ENCODE measurements at regions not wholly inside any gene's neighbourhood (a gene's known extent, or its start where the extent isn't known, plus 50 kb on each side); places are given as distances from the start of the nearest gene placed in this dataset.
"Not testable (repeated sequence)": the region's sequence is repeated elsewhere in the genome, so short reads cannot be mapped to it uniquely, and the experiment has no call there.

GRCh38 chr22:10698836-10699235, 4829.2 kb upstream of the OR11H1 start:
- H3K27me3 ChIP-seq (ENCODE audit: control insufficient read depth in 2 of 2, insufficient read depth in 2 of 2, low read length in 2 of 2); H3K4me3 ChIP-seq (ENCODE audit: low read length in 2 of 2); H3K4me1 ChIP-seq (ENCODE audit: control insufficient read depth in 2 of 2, insufficient read depth in 2 of 2, low read length in 2 of 2); H3K36me3 ChIP-seq (ENCODE audit: control insufficient read depth in 2 of 2, insufficient read depth in 2 of 2, low read length in 2 of 2); H3K9me3 ChIP-seq (ENCODE audit: control insufficient read depth in 2 of 2, low read length in 2 of 2); H3K27ac ChIP-seq (ENCODE audit: low read depth in 2 of 2, low read length in 2 of 2); H3K9ac ChIP-seq (ENCODE audit: low read depth in 1 of 2, low read length in 2 of 2): not testable (repeated sequence)

GRCh38 chr22:10699301-10700097, 4828.5 kb upstream of the OR11H1 start:
- H3K9ac ChIP-seq (ENCODE audit: low read depth in 1 of 2, low read length in 2 of 2); H3K27ac ChIP-seq (ENCODE audit: low read depth in 2 of 2, low read length in 2 of 2); H3K4me3 ChIP-seq (ENCODE audit: low read length in 2 of 2); H3K36me3 ChIP-seq (ENCODE audit: control insufficient read depth in 2 of 2, insufficient read depth in 2 of 2, low read length in 2 of 2); H3K9me3 ChIP-seq (ENCODE audit: control insufficient read depth in 2 of 2, low read length in 2 of 2); H3K27me3 ChIP-seq (ENCODE audit: control insufficient read depth in 2 of 2, insufficient read depth in 2 of 2, low read length in 2 of 2); H3K4me1 ChIP-seq (ENCODE audit: control insufficient read depth in 2 of 2, insufficient read depth in 2 of 2, low read length in 2 of 2): not testable (repeated sequence)

- not testable (repeated sequence) for H3K27ac ChIP-seq (ENCODE audit: low read depth in 2 of 2, low read length in 2 of 2); H3K4me1 ChIP-seq (ENCODE audit: control insufficient read depth in 2 of 2, insufficient read depth in 2 of 2, low read length in 2 of 2); H3K36me3 ChIP-seq (ENCODE audit: control insufficient read depth in 2 of 2, insufficient read depth in 2 of 2, low read length in 2 of 2); H3K9ac ChIP-seq (ENCODE audit: low read depth in 1 of 2, low read length in 2 of 2); H3K27me3 ChIP-seq (ENCODE audit: control insufficient read depth in 2 of 2, insufficient read depth in 2 of 2, low read length in 2 of 2); H3K4me3 ChIP-seq (ENCODE audit: low read length in 2 of 2)
- H3K9me3 ChIP-seq (ENCODE audit: control insufficient read depth in 2 of 2, low read length in 2 of 2), result peaks cover 7 to 13% of the 10 kb centered on the region in 2 donors
These were observed 4819.8 kb upstream of the OR11H1 start for GRCh38 chr22:10708175-10708574.

GRCh38 chr22:10710923-10711322, 4817.1 kb upstream of the OR11H1 start:
- H3K9ac ChIP-seq (ENCODE audit: low read depth in 1 of 2, low read length in 2 of 2); H3K4me1 ChIP-seq (ENCODE audit: control insufficient read depth in 2 of 2, insufficient read depth in 2 of 2, low read length in 2 of 2); H3K27me3 ChIP-seq (ENCODE audit: control insufficient read depth in 2 of 2, insufficient read depth in 2 of 2, low read length in 2 of 2); H3K4me3 ChIP-seq (ENCODE audit: low read length in 2 of 2); H3K27ac ChIP-seq (ENCODE audit: low read depth in 2 of 2, low read length in 2 of 2); H3K36me3 ChIP-seq (ENCODE audit: control insufficient read depth in 2 of 2, insufficient read depth in 2 of 2, low read length in 2 of 2): not testable (repeated sequence)
- H3K9me3 ChIP-seq (ENCODE audit: control insufficient read depth in 2 of 2, low read length in 2 of 2), result peaks cover 22 to 23% of the 10 kb centered on the region in 2 donors

- H3K4me3 ChIP-seq (ENCODE audit: low read length in 2 of 2); H3K27me3 ChIP-seq (ENCODE audit: control insufficient read depth in 2 of 2, insufficient read depth in 2 of 2, low read length in 2 of 2); H3K9ac ChIP-seq (ENCODE audit: low read depth in 1 of 2, low read length in 2 of 2); H3K27ac ChIP-seq (ENCODE audit: low read depth in 2 of 2, low read length in 2 of 2); H3K4me1 ChIP-seq (ENCODE audit: control insufficient read depth in 2 of 2, insufficient read depth in 2 of 2, low read length in 2 of 2); H3K36me3 ChIP-seq (ENCODE audit: control insufficient read depth in 2 of 2, insufficient read depth in 2 of 2, low read length in 2 of 2): not testable (repeated sequence)
- peaks cover 28 to 32% of the 10 kb centered on the region in 2 donors for H3K9me3 ChIP-seq (ENCODE audit: control insufficient read depth in 2 of 2, low read length in 2 of 2)
These were observed 4805.2 kb upstream of the OR11H1 start for GRCh38 chr22:10722804-10723203.

- H3K4me1 ChIP-seq (ENCODE audit: control insufficient read depth in 2 of 2, insufficient read depth in 2 of 2, low read length in 2 of 2); H3K4me3 ChIP-seq (ENCODE audit: low read length in 2 of 2); H3K27me3 ChIP-seq (ENCODE audit: control insufficient read depth in 2 of 2, insufficient read depth in 2 of 2, low read length in 2 of 2); H3K27ac ChIP-seq (ENCODE audit: low read depth in 2 of 2, low read length in 2 of 2); H3K9ac ChIP-seq (ENCODE audit: low read depth in 1 of 2, low read length in 2 of 2); H3K36me3 ChIP-seq (ENCODE audit: control insufficient read depth in 2 of 2, insufficient read depth in 2 of 2, low read length in 2 of 2): not testable (repeated sequence)
- peaks cover 35 to 39% of the 10 kb centered on the region in 2 donors for H3K9me3 ChIP-seq (ENCODE audit: control insufficient read depth in 2 of 2, low read length in 2 of 2)
These were observed 4804.0 kb upstream of the OR11H1 start for GRCh38 chr22:10723966-10724365.

- no peak overlapping the region for H3K27ac ChIP-seq (ENCODE audit: low read depth in 2 of 2, low read length in 2 of 2)
- no peak overlapping the region for H3K4me3 ChIP-seq (ENCODE audit: low read length in 2 of 2)
- no peak overlapping the region for H3K9ac ChIP-seq (ENCODE audit: low read depth in 1 of 2, low read length in 2 of 2)
- H3K36me3 ChIP-seq (ENCODE audit: control insufficient read depth in 2 of 2, insufficient read depth in 2 of 2, low read length in 2 of 2), result no peaks in the 10 kb centered on the region
- H3K27me3 ChIP-seq (ENCODE audit: control insufficient read depth in 2 of 2, insufficient read depth in 2 of 2, low read length in 2 of 2), result no peaks in the 10 kb centered on the region
- H3K9me3 ChIP-seq (ENCODE audit: control insufficient read depth in 2 of 2, low read length in 2 of 2), result peaks cover 37 to 55% of the 10 kb centered on the region in 2 donors
- H3K4me1 ChIP-seq (ENCODE audit: control insufficient read depth in 2 of 2, insufficient read depth in 2 of 2, low read length in 2 of 2), result no peaks in the 10 kb centered on the region
These were observed 4800.6 kb upstream of the OR11H1 start for GRCh38 chr22:10727393-10727792.

GRCh38 chr22:10729979-10730378, 4798.0 kb upstream of the OR11H1 start:
- H3K4me3 ChIP-seq (ENCODE audit: low read length in 2 of 2); H3K27me3 ChIP-seq (ENCODE audit: control insufficient read depth in 2 of 2, insufficient read depth in 2 of 2, low read length in 2 of 2): not testable (repeated sequence)
- peaks cover 35 to 49% of the 10 kb centered on the region in 2 donors for H3K9me3 ChIP-seq (ENCODE audit: control insufficient read depth in 2 of 2, low read length in 2 of 2)

GRCh38 chr22:10730706-10731105, 4797.3 kb upstream of the OR11H1 start:
- H3K4me3 ChIP-seq (ENCODE audit: low read length in 2 of 2); H3K4me1 ChIP-seq (ENCODE audit: control insufficient read depth in 2 of 2, insufficient read depth in 2 of 2, low read length in 2 of 2); H3K36me3 ChIP-seq (ENCODE audit: control insufficient read depth in 2 of 2, insufficient read depth in 2 of 2, low read length in 2 of 2); H3K9ac ChIP-seq (ENCODE audit: low read depth in 1 of 2, low read length in 2 of 2); H3K27me3 ChIP-seq (ENCODE audit: control insufficient read depth in 2 of 2, insufficient read depth in 2 of 2, low read length in 2 of 2); H3K27ac ChIP-seq (ENCODE audit: low read depth in 2 of 2, low read length in 2 of 2): not testable (repeated sequence)
- H3K9me3 ChIP-seq (ENCODE audit: control insufficient read depth in 2 of 2, low read length in 2 of 2), result peaks cover 35 to 46% of the 10 kb centered on the region in 2 donors

More at GRCh38 chr22:10729979-10730378, 4798.0 kb upstream of the OR11H1 start:
- not testable (repeated sequence) for H3K27ac ChIP-seq (ENCODE audit: low read depth in 2 of 2, low read length in 2 of 2); H3K4me1 ChIP-seq (ENCODE audit: control insufficient read depth in 2 of 2, insufficient read depth in 2 of 2, low read length in 2 of 2); H3K36me3 ChIP-seq (ENCODE audit: control insufficient read depth in 2 of 2, insufficient read depth in 2 of 2, low read length in 2 of 2); H3K9ac ChIP-seq (ENCODE audit: low read depth in 1 of 2, low read length in 2 of 2)

GRCh38 chr22:10731246-10731974, 4796.6 kb upstream of the OR11H1 start:
- H3K9me3 ChIP-seq (ENCODE audit: control insufficient read depth in 2 of 2, low read length in 2 of 2), result peaks cover 35 to 46% of the 10 kb centered on the region in 2 donors
- H3K27ac ChIP-seq (ENCODE audit: low read depth in 2 of 2, low read length in 2 of 2); H3K4me1 ChIP-seq (ENCODE audit: control insufficient read depth in 2 of 2, insufficient read depth in 2 of 2, low read length in 2 of 2); H3K4me3 ChIP-seq (ENCODE audit: low read length in 2 of 2); H3K9ac ChIP-seq (ENCODE audit: low read depth in 1 of 2, low read length in 2 of 2); H3K27me3 ChIP-seq (ENCODE audit: control insufficient read depth in 2 of 2, insufficient read depth in 2 of 2, low read length in 2 of 2); H3K36me3 ChIP-seq (ENCODE audit: control insufficient read depth in 2 of 2, insufficient read depth in 2 of 2, low read length in 2 of 2): not testable (repeated sequence)
